ENCODE measurements at regions not wholly inside any gene's neighbourhood (a gene's known extent, or its start where the extent isn't known, plus 50 kb on each side); places are given as distances from the start of the nearest gene placed in this dataset.
A peak's percentile ranks its signal among the peaks of the same experiment; 100 is the strongest.

GRCh38 chr5:2052687-2053086, 170.0 kb upstream of the IRX4 start:
- no peak for DNase-seq (ENCODE audit: low spot score)
- intact Hi-C loops (cut with DNase I): loop anchor here (5.0 kb wide), 1 partner anchor 1245 kb away; no protein-coding TSS in a partner anchor
- ATAC-seq: no peak

- no peak for DNase-seq (ENCODE audit: low spot score)
- intact Hi-C loops (cut with DNase I): loop anchor here (5.0 kb wide), 1 partner anchor 1247 kb away; no protein-coding TSS in a partner anchor
Observed at GRCh38 chr5:2049876-2050275, 167.2 kb upstream of the IRX4 start.

GRCh38 chr5:2048664-2049063, 165.9 kb upstream of the IRX4 start:
- intact Hi-C loops (cut with DNase I): no loop called here
- ATAC-seq: no peak
- DNase-seq (ENCODE audit: low spot score): no peak

More at GRCh38 chr5:2049876-2050275, 167.2 kb upstream of the IRX4 start:
- ATAC-seq: no peak

- ATAC-seq: no peak
- no peak for DNase-seq (ENCODE audit: low spot score)
- intact Hi-C loops (cut with DNase I): no loop called here
Observed at GRCh38 chr5:2047341-2047927, 164.7 kb upstream of the IRX4 start.

GRCh38 chr5:2044041-2044440, 161.3 kb upstream of the IRX4 start:
- ATAC-seq: no peak

GRCh38 chr5:2039180-2039531, 156.4 kb upstream of the IRX4 start:
- DNase-seq (ENCODE audit: low spot score): no peak
- intact Hi-C loops (cut with DNase I): no loop called here
- no peak for ATAC-seq

More at GRCh38 chr5:2044041-2044440, 161.3 kb upstream of the IRX4 start:
- no peak for DNase-seq (ENCODE audit: low spot score)
- intact Hi-C loops (cut with DNase I): no loop called here

GRCh38 chr5:2038321-2039179, 155.8 kb upstream of the IRX4 start:
- intact Hi-C loops (cut with DNase I): no loop called here
- ATAC-seq (peak; percentile 90), DNase-seq (ENCODE audit: low spot score) (peak; percentile 78)

- DNase-seq (ENCODE audit: low spot score) (no peak), ATAC-seq (no peak)
- intact Hi-C loops (cut with DNase I): no loop called here
Observed at GRCh38 chr5:2036885-2037284, 154.2 kb upstream of the IRX4 start.

GRCh38 chr5:2032432-2032831, 149.7 kb upstream of the IRX4 start:
- DNase-seq (ENCODE audit: low spot score): no peak
- no peak for ATAC-seq
- intact Hi-C loops (cut with DNase I): no loop called here

GRCh38 chr5:2031581-2031980, 148.9 kb upstream of the IRX4 start:
- ATAC-seq: no peak
- no peak for DNase-seq (ENCODE audit: low spot score)
- intact Hi-C loops (cut with DNase I): no loop called here

GRCh38 chr5:2030131-2030530, 147.4 kb upstream of the IRX4 start:
- ATAC-seq (no peak), DNase-seq (ENCODE audit: low spot score) (no peak)
- intact Hi-C loops (cut with DNase I): no loop called here

GRCh38 chr5:2029206-2029605, 146.5 kb upstream of the IRX4 start:
- intact Hi-C loops (cut with DNase I): no loop called here
- ATAC-seq: peak; percentile 70
- DNase-seq (ENCODE audit: low spot score): no peak

GRCh38 chr5:2027790-2028189, 145.1 kb upstream of the IRX4 start:
- ATAC-seq: no peak
- intact Hi-C loops (cut with DNase I): no loop called here
- DNase-seq (ENCODE audit: low spot score): no peak

GRCh38 chr5:2024986-2025721, 142.4 kb upstream of the IRX4 start:
- intact Hi-C loops (cut with DNase I): no loop called here
- ATAC-seq (no peak), DNase-seq (ENCODE audit: low spot score) (no peak)

GRCh38 chr5:2023196-2023595, 140.5 kb upstream of the IRX4 start:
- no peak for ATAC-seq
- intact Hi-C loops (cut with DNase I): no loop called here
- no peak for DNase-seq (ENCODE audit: low spot score)

- ATAC-seq: no peak
- intact Hi-C loops (cut with DNase I): no loop called here
- no peak for DNase-seq (ENCODE audit: low spot score)
Observed at GRCh38 chr5:2022436-2022835, 139.7 kb upstream of the IRX4 start.

- no peak for DNase-seq (ENCODE audit: low spot score)
- intact Hi-C loops (cut with DNase I): no loop called here
- ATAC-seq: no peak
Observed at GRCh38 chr5:2021484-2022176, 138.9 kb upstream of the IRX4 start.

GRCh38 chr5:2020730-2021129, 138.0 kb upstream of the IRX4 start:
- DNase-seq (ENCODE audit: low spot score) (no peak), ATAC-seq (no peak)
- intact Hi-C loops (cut with DNase I): no loop called here

GRCh38 chr5:2019716-2020115, 137.0 kb upstream of the IRX4 start:
- no peak for DNase-seq (ENCODE audit: low spot score)
- ATAC-seq: no peak
- intact Hi-C loops (cut with DNase I): no loop called here

GRCh38 chr5:2018390-2018724, 135.6 kb upstream of the IRX4 start:
- no peak for DNase-seq (ENCODE audit: low spot score)
- ATAC-seq: no peak
- intact Hi-C loops (cut with DNase I): no loop called here
